HEK293 (cell line): ENCODE measurements at regions not wholly inside any gene's neighbourhood (a gene's known extent, or its start where the extent isn't known, plus 50 kb on each side); places are given as distances from the start of the nearest gene placed in this dataset.

Experiments used
- CTCF ChIA-PET: fragments of 350-600 bp; formaldehyde crosslinking; extraction: SDS; loops from one replicate; lab custom pipeline; 2021; ENCODE audit warnings: antibody characterized with exemption; lab: Yijun Ruan, JAX
- POLR2A ChIA-PET: fragments of 300-600 bp; formaldehyde crosslinking; extraction: SDS; loops from one replicate; lab custom pipeline; 2020; ENCODE audit warnings: antibody characterized with exemption, inconsistent platforms; lab: Yijun Ruan, JAX
- H3K27ac ChIP-seq: fragments of 200-500 bp; sonication (Bioruptor generic); 2 replicates; pipeline ENCODE4 v1.5.1; 2014; ENCODE audit warnings: low read depth, low read length, control low read depth, inconsistent platforms; ENCODE audit errors: extremely low read depth
- H3K36me3 ChIP-seq, 2 experiments: fragments of 200-500 bp in 1 of 2; sonication (Bioruptor generic) in 1 of 2; 1 replicate in 1 of 2; 2 replicates in 1 of 2; pipeline ENCODE4 v1.5.1; 2014 to 2017; ENCODE audit warnings: inconsistent platforms in 2 of 2, low read length in 2 of 2; ENCODE audit not compliant: control insufficient read depth in 2 of 2, insufficient read depth in 1 of 2
- H3K4me1 ChIP-seq: fragments of 200-500 bp; sonication (Bioruptor generic); 2 replicates; pipeline ENCODE4 v1.5.1; 2014; ENCODE audit warnings: mild to moderate bottlenecking, low read length, inconsistent platforms; ENCODE audit not compliant: control insufficient read depth, insufficient read depth
- H3K4me3 ChIP-seq: 2 replicates; pipeline ENCODE4 v1.5.1; 2011; ENCODE audit warnings: low read depth, mild to moderate bottlenecking, control low read depth, low read length, moderate library complexity
- H3K9me3 ChIP-seq: fragments of 200-500 bp; sonication (Bioruptor generic); 2 replicates; pipeline ENCODE4 v1.5.1; 2014; ENCODE audit warnings: low read depth, low read length, inconsistent platforms; ENCODE audit not compliant: control insufficient read depth, insufficient read depth
- GLI4 ChIP-seq: fragments of 450-650 bp; formaldehyde crosslinking; IDR thresholded peaks from 2 replicates; pipeline ENCODE4 v1.5.1; 2016; ENCODE audit warnings: missing biosample characterization, missing genetic modification characterization
- GLIS2 ChIP-seq: fragments of 450-650 bp; formaldehyde crosslinking; IDR thresholded peaks from 2 replicates; pipeline ENCODE4 v1.5.1; 2016; ENCODE audit warnings: missing biosample characterization, missing genetic modification characterization
- IKZF3 ChIP-seq: fragments of 450-650 bp; IDR thresholded peaks from 2 replicates; pipeline ENCODE4 v1.5.0; 2018; ENCODE audit warnings: missing biosample characterization, mild to moderate bottlenecking, missing genetic modification characterization, moderate library complexity
- KLF7 ChIP-seq: fragments of 450-650 bp; formaldehyde crosslinking; IDR thresholded peaks from 2 replicates; pipeline ENCODE4 v1.5.1; 2016; ENCODE audit warnings: missing biosample characterization, missing genetic modification characterization, borderline replicate concordance
- KLF9 ChIP-seq: fragments of 450-650 bp; formaldehyde crosslinking; IDR thresholded peaks from 2 replicates; pipeline ENCODE4 v1.5.1; 2016; ENCODE audit warnings: missing biosample characterization, missing genetic modification characterization, low read depth
- OVOL3 ChIP-seq: fragments of 450-650 bp; formaldehyde crosslinking; IDR thresholded peaks from 2 replicates; pipeline ENCODE4 v1.5.1; 2016; ENCODE audit warnings: missing biosample characterization, missing genetic modification characterization
- SP3 ChIP-seq: fragments of 450-650 bp; formaldehyde crosslinking; IDR thresholded peaks from 2 replicates; pipeline ENCODE4 v1.5.1; 2016; ENCODE audit warnings: missing biosample characterization, missing genetic modification characterization
- ZFP69B ChIP-seq: fragments of 450-650 bp; formaldehyde crosslinking; IDR thresholded peaks from 2 replicates; pipeline ENCODE4 v1.5.1; 2016; ENCODE audit warnings: missing biosample characterization, missing genetic modification characterization
- ZNF2 ChIP-seq: fragments of 450-650 bp; formaldehyde crosslinking; IDR thresholded peaks from 2 replicates; pipeline ENCODE4 v1.5.1; 2016; ENCODE audit warnings: missing biosample characterization, missing genetic modification characterization
- ZNF214 ChIP-seq: fragments of 450-650 bp; formaldehyde crosslinking; IDR thresholded peaks from 2 replicates; pipeline ENCODE4 v1.5.1; 2017; ENCODE audit warnings: missing biosample characterization, mild to moderate bottlenecking, missing genetic modification characterization, borderline replicate concordance
- ZNF221 ChIP-seq: fragments of 450-650 bp; formaldehyde crosslinking; IDR thresholded peaks from 2 replicates; pipeline ENCODE4 v1.5.1; 2017; ENCODE audit warnings: missing biosample characterization, missing genetic modification characterization, borderline replicate concordance
- ZNF24 ChIP-seq: fragments of 450-650 bp; formaldehyde crosslinking; IDR thresholded peaks from 2 replicates; pipeline ENCODE4 v1.5.1; 2016; ENCODE audit warnings: missing biosample characterization, missing genetic modification characterization
- ZNF26 ChIP-seq: fragments of 450-650 bp; formaldehyde crosslinking; IDR thresholded peaks from 2 replicates; pipeline ENCODE4 v1.5.1; 2016; ENCODE audit warnings: missing biosample characterization, missing genetic modification characterization
- ZNF350 ChIP-seq: fragments of 450-650 bp; formaldehyde crosslinking; IDR thresholded peaks from 2 replicates; pipeline ENCODE4 v1.5.0; 2017; ENCODE audit warnings: missing biosample characterization, mild to moderate bottlenecking, missing genetic modification characterization
- ZNF433 ChIP-seq: fragments of 450-650 bp; formaldehyde crosslinking; IDR thresholded peaks from 2 replicates; pipeline ENCODE4 v1.5.1; 2016; ENCODE audit warnings: missing biosample characterization, missing genetic modification characterization, low read depth
- ZNF621 ChIP-seq: fragments of 450-650 bp; formaldehyde crosslinking; IDR thresholded peaks from 2 replicates; pipeline ENCODE4 v1.5.1; 2017; ENCODE audit warnings: missing biosample characterization, missing genetic modification characterization
- ZNF645 ChIP-seq: fragments of 450-650 bp; formaldehyde crosslinking; IDR thresholded peaks from 2 replicates; pipeline ENCODE4; 2016; ENCODE audit warnings: missing biosample characterization, missing genetic modification characterization
- ZNF791 ChIP-seq: fragments of 450-650 bp; formaldehyde crosslinking; IDR thresholded peaks from 2 replicates; pipeline ENCODE4 v1.5.1; 2016; ENCODE audit warnings: missing biosample characterization, missing genetic modification characterization
- TF ChIP-seq, protein P1 (sequence below): fragments of 450-650 bp; formaldehyde crosslinking; IDR thresholded peaks from 2 replicates; pipeline ENCODE4 v1.5.1; 2017; ENCODE audit warnings: missing biosample characterization, missing genetic modification characterization
- TF ChIP-seq, protein P2 (sequence below): fragments of 450-650 bp; formaldehyde crosslinking; IDR thresholded peaks from 2 replicates; pipeline ENCODE4 v1.5.1; 2017; ENCODE audit warnings: missing biosample characterization, missing genetic modification characterization
- TF ChIP-seq, protein P3 (sequence below): fragments of 450-650 bp; formaldehyde crosslinking; IDR thresholded peaks from 2 replicates; pipeline ENCODE4 v1.5.1; 2016; ENCODE audit warnings: missing biosample characterization, missing genetic modification characterization

GRCh38 chr13:85497652-85498051 is 301.6 kb downstream of the SLITRK6 start:
- ChIA-PET POLR2A (interaction anchor here (0.7 kb wide), 1 partner anchor 1349 kb away, joined by 3 read pairs; no protein-coding TSS in a partner anchor), CTCF (interaction anchor here (0.7 kb wide), 1 partner anchor 693 kb away, joined by 3 read pairs; no protein-coding TSS in a partner anchor)

GRCh38 chr13:85492283-85492682 is 306.9 kb downstream of the SLITRK6 start:
- no peaks in the 10 kb centered on the region for H3K36me3 ChIP-seq
- CTCF ChIA-PET, result no interaction called here
- H3K4me3 ChIP-seq, result no peak overlapping the region
- no peak for TF ChIP-seq GLIS2 (tag by site-specific recombination)
- no peak for TF ChIP-seq KLF7 (tag by site-specific recombination)
- TF ChIP-seq GLI4 (tag by site-specific recombination), result no peak
- TF ChIP-seq, protein P1, sequence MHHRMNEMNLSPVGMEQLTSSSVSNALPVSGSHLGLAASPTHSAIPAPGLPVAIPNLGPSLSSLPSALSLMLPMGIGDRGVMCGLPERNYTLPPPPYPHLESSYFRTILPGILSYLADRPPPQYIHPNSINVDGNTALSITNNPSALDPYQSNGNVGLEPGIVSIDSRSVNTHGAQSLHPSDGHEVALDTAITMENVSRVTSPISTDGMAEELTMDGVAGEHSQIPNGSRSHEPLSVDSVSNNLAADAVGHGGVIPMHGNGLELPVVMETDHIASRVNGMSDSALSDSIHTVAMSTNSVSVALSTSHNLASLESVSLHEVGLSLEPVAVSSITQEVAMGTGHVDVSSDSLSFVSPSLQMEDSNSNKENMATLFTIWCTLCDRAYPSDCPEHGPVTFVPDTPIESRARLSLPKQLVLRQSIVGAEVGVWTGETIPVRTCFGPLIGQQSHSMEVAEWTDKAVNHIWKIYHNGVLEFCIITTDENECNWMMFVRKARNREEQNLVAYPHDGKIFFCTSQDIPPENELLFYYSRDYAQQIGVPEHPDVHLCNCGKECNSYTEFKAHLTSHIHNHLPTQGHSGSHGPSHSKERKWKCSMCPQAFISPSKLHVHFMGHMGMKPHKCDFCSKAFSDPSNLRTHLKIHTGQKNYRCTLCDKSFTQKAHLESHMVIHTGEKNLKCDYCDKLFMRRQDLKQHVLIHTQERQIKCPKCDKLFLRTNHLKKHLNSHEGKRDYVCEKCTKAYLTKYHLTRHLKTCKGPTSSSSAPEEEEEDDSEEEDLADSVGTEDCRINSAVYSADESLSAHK (tag by site-specific recombination), result no peak
- TF ChIP-seq ZNF221 (tag by site-specific recombination), result no peak
- TF ChIP-seq ZNF24 (tag by site-specific recombination), result no peak
- TF ChIP-seq ZNF26 (tag by site-specific recombination), result no peak
- TF ChIP-seq OVOL3, result no peak
- no peak for TF ChIP-seq KLF9 (tag by site-specific recombination)
- TF ChIP-seq ZNF2, result no peak
- no peak for TF ChIP-seq ZNF791 (tag by site-specific recombination)
- TF ChIP-seq ZNF645 (tag by site-specific recombination), result no peak
- TF ChIP-seq IKZF3 (tag by site-specific recombination), result no peak
- TF ChIP-seq, protein P2, sequence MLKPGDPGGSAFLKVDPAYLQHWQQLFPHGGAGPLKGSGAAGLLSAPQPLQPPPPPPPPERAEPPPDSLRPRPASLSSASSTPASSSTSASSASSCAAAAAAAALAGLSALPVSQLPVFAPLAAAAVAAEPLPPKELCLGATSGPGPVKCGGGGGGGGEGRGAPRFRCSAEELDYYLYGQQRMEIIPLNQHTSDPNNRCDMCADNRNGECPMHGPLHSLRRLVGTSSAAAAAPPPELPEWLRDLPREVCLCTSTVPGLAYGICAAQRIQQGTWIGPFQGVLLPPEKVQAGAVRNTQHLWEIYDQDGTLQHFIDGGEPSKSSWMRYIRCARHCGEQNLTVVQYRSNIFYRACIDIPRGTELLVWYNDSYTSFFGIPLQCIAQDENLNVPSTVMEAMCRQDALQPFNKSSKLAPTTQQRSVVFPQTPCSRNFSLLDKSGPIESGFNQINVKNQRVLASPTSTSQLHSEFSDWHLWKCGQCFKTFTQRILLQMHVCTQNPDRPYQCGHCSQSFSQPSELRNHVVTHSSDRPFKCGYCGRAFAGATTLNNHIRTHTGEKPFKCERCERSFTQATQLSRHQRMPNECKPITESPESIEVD (tag by site-specific recombination), result no peak
- TF ChIP-seq, protein P3, sequence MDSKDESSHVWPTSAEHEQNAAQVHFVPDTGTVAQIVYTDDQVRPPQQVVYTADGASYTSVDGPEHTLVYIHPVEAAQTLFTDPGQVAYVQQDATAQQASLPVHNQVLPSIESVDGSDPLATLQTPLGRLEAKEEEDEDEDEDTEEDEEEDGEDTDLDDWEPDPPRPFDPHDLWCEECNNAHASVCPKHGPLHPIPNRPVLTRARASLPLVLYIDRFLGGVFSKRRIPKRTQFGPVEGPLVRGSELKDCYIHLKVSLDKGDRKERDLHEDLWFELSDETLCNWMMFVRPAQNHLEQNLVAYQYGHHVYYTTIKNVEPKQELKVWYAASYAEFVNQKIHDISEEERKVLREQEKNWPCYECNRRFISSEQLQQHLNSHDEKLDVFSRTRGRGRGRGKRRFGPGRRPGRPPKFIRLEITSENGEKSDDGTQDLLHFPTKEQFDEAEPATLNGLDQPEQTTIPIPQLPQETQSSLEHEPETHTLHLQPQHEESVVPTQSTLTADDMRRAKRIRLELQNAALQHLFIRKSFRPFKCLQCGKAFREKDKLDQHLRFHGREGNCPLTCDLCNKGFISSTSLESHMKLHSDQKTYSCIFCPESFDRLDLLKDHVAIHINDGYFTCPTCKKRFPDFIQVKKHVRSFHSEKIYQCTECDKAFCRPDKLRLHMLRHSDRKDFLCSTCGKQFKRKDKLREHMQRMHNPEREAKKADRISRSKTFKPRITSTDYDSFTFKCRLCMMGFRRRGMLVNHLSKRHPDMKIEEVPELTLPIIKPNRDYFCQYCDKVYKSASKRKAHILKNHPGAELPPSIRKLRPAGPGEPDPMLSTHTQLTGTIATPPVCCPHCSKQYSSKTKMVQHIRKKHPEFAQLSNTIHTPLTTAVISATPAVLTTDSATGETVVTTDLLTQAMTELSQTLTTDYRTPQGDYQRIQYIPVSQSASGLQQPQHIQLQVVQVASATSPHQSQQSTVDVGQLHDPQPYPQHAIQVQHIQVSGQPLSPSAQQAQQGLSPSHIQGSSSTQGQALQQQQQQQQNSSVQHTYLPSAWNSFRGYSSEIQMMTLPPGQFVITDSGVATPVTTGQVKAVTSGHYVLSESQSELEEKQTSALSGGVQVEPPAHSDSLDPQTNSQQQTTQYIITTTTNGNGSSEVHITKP (tag by site-specific recombination), result no peak
- TF ChIP-seq ZNF433, result no peak
- TF ChIP-seq ZNF214 (tag by site-specific recombination), result no peak
- no peak overlapping the region for H3K27ac ChIP-seq
- no peaks in the 10 kb centered on the region for H3K9me3 ChIP-seq
- H3K4me1 ChIP-seq, result no peaks in the 10 kb centered on the region
- POLR2A ChIA-PET, result no interaction called here

More at GRCh38 chr13:85497652-85498051, 301.6 kb downstream of the SLITRK6 start:
- H3K4me1 ChIP-seq, result no peaks in the 10 kb centered on the region
- no peak overlapping the region for H3K4me3 ChIP-seq
- no peaks in the 10 kb centered on the region for H3K36me3 ChIP-seq
- TF ChIP-seq ZNF350 (tag by site-specific recombination), result no peak
- no peak for TF ChIP-seq ZFP69B (tag by site-specific recombination)
- TF ChIP-seq ZNF621 (tag by site-specific recombination), result no peak
- no peak for TF ChIP-seq SP3
- H3K27ac ChIP-seq, result no peak overlapping the region
- no peaks in the 10 kb centered on the region for H3K9me3 ChIP-seq
